Ishikawa (cell line): ENCODE measurements at regions not wholly inside any gene's neighbourhood (a gene's known extent, or its start where the extent isn't known, plus 50 kb on each side); places are given as distances from the start of the nearest gene placed in this dataset.

ENCODE experiments used
- CEBPB ChIP-seq: IDR thresholded peaks from 2 replicates; pipeline ENCODE4 v1.6.1; 2012
- FOXM1 ChIP-seq: IDR thresholded peaks from 2 replicates; pipeline ENCODE4 v1.6.1; 2012; ENCODE audit warnings: low read depth, borderline replicate concordance

- TF ChIP-seq CEBPB (no peak), FOXM1 (no peak)
Measured at GRCh38 chr5:10856071-10856470, 95.0 kb upstream of the DAP start.
